ENCODE measurements at regions not wholly inside any gene's neighbourhood (a gene's known extent, or its start where the extent isn't known, plus 50 kb on each side); places are given as distances from the start of the nearest gene placed in this dataset.

GRCh38 chr16:80038566-80038965 is 438.0 kb upstream of the MAF start:
- Histone ChIP-seq H3K4me2 (ENCODE audit: insufficient read depth, low read length) (no peak overlapping the region), H2AFZ (ENCODE audit: low read depth, low read length) (no peak overlapping the region), H3K9me3 (replicated peaks; ENCODE audit: control insufficient read depth, insufficient read depth, low read length) (no peaks in the 10 kb centered on the region), H3K9ac (replicated peaks; ENCODE audit: extremely low read depth, insufficient read depth, low read length) (no peak overlapping the region), H4K20me1 (replicated peaks; ENCODE audit: control insufficient read depth, extremely low read depth, insufficient read depth, low read length) (no peaks in the 10 kb centered on the region), H3K4me3 (replicated peaks in 1 of 3; ENCODE audit: insufficient read depth in 1 of 3, low read depth in 1 of 3, low read length in 3 of 3) (no peak overlapping the region), H3K9me1 (replicated peaks; ENCODE audit: control insufficient read depth, extremely low read depth, insufficient read depth, low read length) (no peaks in the 10 kb centered on the region), H3K4me1 (ENCODE audit: control insufficient read depth, extremely low read depth, insufficient read depth, low read length) (no peaks in the 10 kb centered on the region), H3K36me3 (ENCODE audit: control insufficient read depth in 2 of 2, extremely low read depth in 1 of 2, insufficient read depth in 2 of 2, low read length in 2 of 2) (no peaks in the 10 kb centered on the region), H3K27ac (ENCODE audit: insufficient read depth, low read depth, low read length) (no peak overlapping the region), H3K79me2 (ENCODE audit: control insufficient read depth, insufficient read depth, low read length) (no peaks in the 10 kb centered on the region), H3K27me3 (ENCODE audit: control insufficient read depth in 2 of 2, insufficient read depth in 2 of 2, low read length in 2 of 2) (no peaks in the 10 kb centered on the region)
- intact Hi-C loops (cut with micrococcal nuclease): no loop called here
- BruUV-seq (replicated peaks): no TSS peak
- CTCF ChIA-PET: no interaction called here
- DNase-seq (ENCODE audit: low read depth, low spot score) (no peak), FAIRE-seq (no peak)
- no peak for TF ChIP-seq GATA2 (IDR thresholded peaks at IDR 0.05; ENCODE audit: insufficient read depth, insufficient read length, low read depth, low read length)
- TF ChIP-seq MAX (IDR thresholded peaks at IDR 0.05; ENCODE audit: insufficient read depth, insufficient read length): no peak
- no peak for TF ChIP-seq MYC (IDR thresholded peaks at IDR 0.05; ENCODE audit: low read depth, low read length)
- TF ChIP-seq FOS (IDR thresholded peaks at IDR 0.05; ENCODE audit: borderline replicate concordance, insufficient read depth, low read length): no peak
- no peak for TF ChIP-seq EZH2 (IDR thresholded peaks at IDR 0.05; ENCODE audit: borderline replicate concordance, low read depth, low read length, severe bottlenecking)
- no peak for TF ChIP-seq POLR2AphosphoS5 (IDR thresholded peaks at IDR 0.05; ENCODE audit: insufficient read depth, low read depth, low read length)
- TF ChIP-seq JUN (IDR thresholded peaks at IDR 0.05; ENCODE audit: borderline replicate concordance, insufficient read depth, insufficient read length, low read depth): no peak
- TF ChIP-seq CTCF (IDR thresholded peaks at IDR 0.05; ENCODE audit: extremely low read depth in 1 of 2, insufficient read depth in 1 of 2, low read depth in 1 of 2, low read length in 2 of 2): no peak
- no peak for TF ChIP-seq POLR2A (IDR thresholded peaks at IDR 0.05; ENCODE audit: low read depth, low read length)
- POLR2A ChIA-PET: no interaction called here
- dilution Hi-C loops (cut with MboI; ENCODE audit: extremely low pct_ligation_motif_present, low sequenced_read_pairs): no loop called here

Data from endothelial cell of umbilical vein (primary cell).